CD8-positive, alpha-beta memory T cell (primary cell): ENCODE measurements at regions not wholly inside any gene's neighbourhood (a gene's known extent, or its start where the extent isn't known, plus 50 kb on each side); places are given as distances from the start of the nearest gene placed in this dataset.

Experiments
- CTCF ChIA-PET: fragments of 350-600 bp; sonication (Branson Sonifier 250); formaldehyde crosslinking; loops from one replicate; lab custom pipeline; 2021; ENCODE audit warnings: antibody characterized with exemption; lab: Charles Lee
- POLR2A ChIA-PET: fragments of 350-600 bp; sonication (Branson Sonifier 250); formaldehyde crosslinking; loops from one replicate; lab custom pipeline; 2021; ENCODE audit warnings: antibody characterized with exemption; lab: Charles Lee
- DNase-seq, 5 donors: peaks; one replicate each; pipeline versions ENCODE4 v3.0.0 to v3.0.0-alpha.2; 2020 to 2022; ENCODE audit warnings: mixed read lengths in 1 of 5
- H3K27ac ChIP-seq: one replicate; pipeline ENCODE4 v1.7.0; 2013; ENCODE audit warnings: low read depth, mild to moderate bottlenecking, low read length, moderate library complexity
- H3K27me3 ChIP-seq: 2 replicates; pipeline ENCODE4 v1.7.0; 2013; ENCODE audit warnings: low read length, mild to moderate bottlenecking; ENCODE audit not compliant: insufficient read depth, poor library complexity, severe bottlenecking
- H3K36me3 ChIP-seq: 2 replicates; pipeline ENCODE4 v1.7.0; 2013; ENCODE audit warnings: mild to moderate bottlenecking, low read length, moderate library complexity; ENCODE audit not compliant: insufficient read depth
- H3K4me1 ChIP-seq: 2 replicates; pipeline ENCODE4 v1.7.0; 2013; ENCODE audit warnings: mild to moderate bottlenecking, low read length, moderate library complexity; ENCODE audit not compliant: insufficient read depth
- H3K4me3 ChIP-seq: 2 replicates; pipeline ENCODE4 v1.7.0; 2013; ENCODE audit warnings: mild to moderate bottlenecking, low read length
- H3K9me3 ChIP-seq: 2 replicates; pipeline ENCODE4 v1.7.0; 2013; ENCODE audit warnings: mild to moderate bottlenecking, low read length
- H3K27ac Mint-ChIP-seq, 8 donors: one replicate each; pipeline ENCODE4 v1.8.0; 2020 to 2021; ENCODE audit warnings: mixed read lengths in 8 of 8, mild to moderate bottlenecking in 6 of 8, inconsistent platforms in 3 of 8, moderate library complexity in 3 of 8
- H3K27me3 Mint-ChIP-seq, 2 donors: one replicate each; pipeline ENCODE4 v1.8.0; 2020 to 2021; ENCODE audit warnings: mixed read lengths in 2 of 2, mild to moderate bottlenecking in 1 of 2, moderate library complexity in 1 of 2
- H3K36me3 Mint-ChIP-seq, 3 donors: one replicate each; pipeline ENCODE4 v1.8.0; 2020 to 2021; ENCODE audit warnings: mixed read lengths in 3 of 3, inconsistent platforms in 1 of 3, mild to moderate bottlenecking in 1 of 3
- H3K4me1 Mint-ChIP-seq, 3 donors: one replicate each; pipeline ENCODE4 v1.8.0; 2020 to 2021; ENCODE audit warnings: mixed read lengths in 3 of 3, inconsistent platforms in 1 of 3, mild to moderate bottlenecking in 1 of 3
- H3K4me3 Mint-ChIP-seq, 7 donors: one replicate each; pipeline ENCODE4 v1.8.0; 2020 to 2021; ENCODE audit warnings: mixed read lengths in 7 of 7, mild to moderate bottlenecking in 6 of 7, moderate library complexity in 4 of 7, inconsistent platforms in 2 of 7
- H3K9me3 Mint-ChIP-seq, 5 donors: one replicate each; pipeline ENCODE4 v1.8.0; 2020 to 2022; ENCODE audit warnings: mixed read lengths in 5 of 5, mild to moderate bottlenecking in 3 of 5, moderate library complexity in 2 of 5, inconsistent platforms in 1 of 5

DNA sequence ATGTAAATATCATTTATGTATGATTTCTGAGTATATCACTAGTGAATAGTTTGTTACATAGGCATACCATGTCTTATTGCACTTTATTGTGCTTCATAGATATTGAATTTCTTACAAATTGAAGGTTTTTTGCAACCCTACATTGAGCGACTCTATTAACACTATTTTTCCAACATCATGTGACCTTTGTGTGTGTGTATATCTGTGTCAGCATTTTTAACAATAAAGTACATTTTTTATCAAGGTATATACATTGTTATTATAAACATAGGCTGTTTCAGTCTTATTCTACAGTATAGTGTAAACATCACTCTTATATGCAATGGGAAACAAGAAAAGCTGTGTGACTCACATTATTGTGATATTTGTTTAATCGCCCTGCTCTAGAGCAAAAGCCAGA is 1944.9 kb downstream of the TP53TG3F start:
- POLR2A ChIA-PET, result no interaction called here

GRCh38 chr16:35405526-35405925 is 1946.1 kb downstream of the TP53TG3F start:
- Mint-ChIP-seq H3K27ac (no peak overlapping the region), H3K4me3 (no peak overlapping the region), H3K4me1 (no peaks in the 10 kb centered on the region), H3K36me3 (peaks cover 0 to 1% (median 0%) of the 10 kb centered on the region in 3 donors), H3K9me3 (peaks cover 4 to 42% (median 25%) of the 10 kb centered on the region in 5 donors), H3K27me3 (no peaks in the 10 kb centered on the region)
- H3K36me3 ChIP-seq, result no peaks in the 10 kb centered on the region
- peaks cover 4% of the 10 kb centered on the region for H3K9me3 ChIP-seq
- no peak overlapping the region for H3K27ac ChIP-seq
- POLR2A ChIA-PET, result no interaction called here
- CTCF ChIA-PET, result no interaction called here
- no peaks in the 10 kb centered on the region for H3K4me1 ChIP-seq
- no peak overlapping the region for H3K4me3 ChIP-seq
- DNase-seq, result no peak
- H3K27me3 ChIP-seq, result no peaks in the 10 kb centered on the region

More for the DNA sequence above, 1944.9 kb downstream of the TP53TG3F start:
- Histone ChIP-seq H3K4me1 (no peaks in the 10 kb centered on the region), H3K9me3 (no peaks in the 10 kb centered on the region), H3K27me3 (no peaks in the 10 kb centered on the region), H3K27ac (no peak overlapping the region), H3K4me3 (no peak overlapping the region), H3K36me3 (no peaks in the 10 kb centered on the region)
- Mint-ChIP-seq H3K9me3 (peaks cover 4 to 39% (median 27%) of the 10 kb centered on the region in 5 donors), H3K27me3 (no peaks in the 10 kb centered on the region), H3K4me1 (no peaks in the 10 kb centered on the region), H3K36me3 (peaks cover 0 to 1% (median 0%) of the 10 kb centered on the region in 3 donors), H3K27ac (no peak overlapping the region), H3K4me3 (no peak overlapping the region)
- CTCF ChIA-PET, result no interaction called here
- no peak for DNase-seq

- ChIA-PET CTCF (no interaction called here), POLR2A (no interaction called here)
- H3K36me3 Mint-ChIP-seq, result no peaks in the 10 kb centered on the region
- no peak for DNase-seq
- Histone ChIP-seq H3K4me1 (no peaks in the 10 kb centered on the region), H3K36me3 (no peaks in the 10 kb centered on the region), H3K27me3 (no peaks in the 10 kb centered on the region), H3K27ac (no peak overlapping the region), H3K4me3 (no peak overlapping the region), H3K9me3 (peaks cover 4% of the 10 kb centered on the region)
- H3K27me3 Mint-ChIP-seq, result no peaks in the 10 kb centered on the region
- H3K4me1 Mint-ChIP-seq, result no peaks in the 10 kb centered on the region
- H3K9me3 Mint-ChIP-seq, result peaks cover 9 to 52% (median 27%) of the 10 kb centered on the region in 5 donors
- no peak overlapping the region for H3K27ac Mint-ChIP-seq
- H3K4me3 Mint-ChIP-seq, result no peak overlapping the region
Measured at GRCh38 chr16:35409503-35409902, 1950.1 kb downstream of the TP53TG3F start.

GRCh38 chr16:35410438-35410837 is 1951.0 kb downstream of the TP53TG3F start:
- no peak overlapping the region for H3K4me3 ChIP-seq
- H3K27me3 ChIP-seq, result no peaks in the 10 kb centered on the region
- Mint-ChIP-seq H3K4me3 (no peak overlapping the region), H3K27me3 (no peaks in the 10 kb centered on the region), H3K36me3 (no peaks in the 10 kb centered on the region), H3K9me3 (peaks cover 10 to 56% (median 30%) of the 10 kb centered on the region in 5 donors), H3K4me1 (no peaks in the 10 kb centered on the region), H3K27ac (no peak overlapping the region)
- H3K9me3 ChIP-seq, result peaks cover 4% of the 10 kb centered on the region
- DNase-seq, result no peak
- H3K36me3 ChIP-seq, result no peaks in the 10 kb centered on the region
- ChIA-PET POLR2A (no interaction called here), CTCF (no interaction called here)
- no peaks in the 10 kb centered on the region for H3K4me1 ChIP-seq
- H3K27ac ChIP-seq, result no peak overlapping the region

GRCh38 chr16:35411156-35411555 is 1951.7 kb downstream of the TP53TG3F start:
- peaks cover 0 to under 1% of the 10 kb centered on the region in 2 donors for H3K27me3 Mint-ChIP-seq
- no peak for DNase-seq
- ChIA-PET POLR2A (no interaction called here), CTCF (no interaction called here)
- H3K9me3 ChIP-seq, result peaks cover 4% of the 10 kb centered on the region
- H3K4me3 ChIP-seq, result no peak overlapping the region
- no peaks in the 10 kb centered on the region for H3K36me3 Mint-ChIP-seq
- peaks cover 12 to 57% (median 30%) of the 10 kb centered on the region in 5 donors for H3K9me3 Mint-ChIP-seq
- H3K4me1 ChIP-seq, result no peaks in the 10 kb centered on the region
- no peak overlapping the region for H3K4me3 Mint-ChIP-seq
- H3K4me1 Mint-ChIP-seq, result no peaks in the 10 kb centered on the region
- H3K27ac Mint-ChIP-seq, result no peak overlapping the region
- no peaks in the 10 kb centered on the region for H3K27me3 ChIP-seq
- H3K36me3 ChIP-seq, result no peaks in the 10 kb centered on the region
- H3K27ac ChIP-seq, result no peak overlapping the region

- Mint-ChIP-seq H3K27me3 (peaks cover 0 to 1% of the 10 kb centered on the region in 2 donors), H3K9me3 (peaks cover 19 to 64% (median 28%) of the 10 kb centered on the region in 5 donors), H3K4me1 (no peaks in the 10 kb centered on the region), H3K4me3 (no peak overlapping the region), H3K36me3 (no peaks in the 10 kb centered on the region), H3K27ac (no peak overlapping the region)
- CTCF ChIA-PET, result no interaction called here
- Histone ChIP-seq H3K9me3 (peaks cover 4% of the 10 kb centered on the region), H3K36me3 (no peaks in the 10 kb centered on the region), H3K4me1 (no peaks in the 10 kb centered on the region), H3K27ac (no peak overlapping the region), H3K4me3 (no peak overlapping the region), H3K27me3 (no peaks in the 10 kb centered on the region)
- POLR2A ChIA-PET, result no interaction called here
- no peak for DNase-seq
Measured at GRCh38 chr16:35414139-35414538, 1954.7 kb downstream of the TP53TG3F start.

DNA sequence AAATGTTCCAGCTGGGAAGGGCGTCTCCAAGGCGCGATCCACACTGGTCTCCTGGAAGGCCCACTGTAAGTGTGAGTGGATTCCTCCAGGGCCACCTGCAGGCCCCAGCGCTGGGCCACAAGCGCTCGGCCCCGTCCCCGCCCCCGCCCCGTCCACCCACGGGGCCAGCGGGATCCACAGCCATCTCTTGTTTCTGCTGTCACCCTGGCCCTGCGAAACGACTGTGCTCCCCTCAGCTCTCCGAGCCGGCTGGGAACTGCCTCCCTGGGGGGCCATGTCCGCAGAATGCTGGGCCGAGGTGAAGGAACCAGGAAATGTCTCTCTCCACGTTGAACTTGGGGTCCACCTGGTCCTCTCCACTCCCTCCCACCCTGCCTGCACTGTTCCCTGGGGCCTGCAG is 1955.2 kb downstream of the TP53TG3F start:
- no peak overlapping the region for H3K4me3 ChIP-seq
- no peak overlapping the region for H3K4me3 Mint-ChIP-seq
- ChIA-PET CTCF (no interaction called here), POLR2A (no interaction called here)
- DNase-seq, result no peak
- H3K27me3 ChIP-seq, result no peaks in the 10 kb centered on the region
- H3K36me3 ChIP-seq, result no peaks in the 10 kb centered on the region
- H3K27ac ChIP-seq, result no peak overlapping the region
- no peak overlapping the region for H3K27ac Mint-ChIP-seq
- H3K27me3 Mint-ChIP-seq, result peaks cover 0 to 1% of the 10 kb centered on the region in 2 donors
- no peaks in the 10 kb centered on the region for H3K4me1 ChIP-seq
- peaks cover 4% of the 10 kb centered on the region for H3K9me3 ChIP-seq
- H3K4me1 Mint-ChIP-seq, result no peaks in the 10 kb centered on the region
- peaks cover 21 to 68% (median 31%) of the 10 kb centered on the region in 5 donors for H3K9me3 Mint-ChIP-seq
- no peaks in the 10 kb centered on the region for H3K36me3 Mint-ChIP-seq

GRCh38 chr16:35425270-35425669 is 1965.9 kb downstream of the TP53TG3F start:
- no peaks in the 10 kb centered on the region for H3K4me1 ChIP-seq
- no peaks in the 10 kb centered on the region for H3K4me1 Mint-ChIP-seq
- H3K9me3 Mint-ChIP-seq, result peaks cover 8 to 35% (median 32%) of the 10 kb centered on the region in 5 donors
- H3K27ac ChIP-seq, result no peak overlapping the region
- no peaks in the 10 kb centered on the region for H3K36me3 ChIP-seq
- no peak overlapping the region for H3K4me3 Mint-ChIP-seq
- no peak overlapping the region for H3K4me3 ChIP-seq
- H3K27me3 ChIP-seq, result no peaks in the 10 kb centered on the region
- ChIA-PET POLR2A (no interaction called here), CTCF (no interaction called here)
- H3K36me3 Mint-ChIP-seq, result no peaks in the 10 kb centered on the region
- no peaks in the 10 kb centered on the region for H3K9me3 ChIP-seq
- no peak overlapping the region for H3K27ac Mint-ChIP-seq
- no peak for DNase-seq
- no peaks in the 10 kb centered on the region for H3K27me3 Mint-ChIP-seq
